Activated CD4-positive, alpha-beta T cell treated with anti-CD3 and anti-CD28 coated beads, Interleukin-10, Interleukin-2, amounts not matched to agents 100 ng/mL and 50 ng/mL, durations not matched to agents 16 hours and 8 hours (primary cell): ENCODE measurements at regions not wholly inside any gene's neighbourhood (a gene's known extent, or its start where the extent isn't known, plus 50 kb on each side); places are given as distances from the start of the nearest gene placed in this dataset.

Experiments
- DNase-seq: peaks from one replicate; pipeline ENCODE4 v3.0.0-alpha.2; 2020

DNA sequence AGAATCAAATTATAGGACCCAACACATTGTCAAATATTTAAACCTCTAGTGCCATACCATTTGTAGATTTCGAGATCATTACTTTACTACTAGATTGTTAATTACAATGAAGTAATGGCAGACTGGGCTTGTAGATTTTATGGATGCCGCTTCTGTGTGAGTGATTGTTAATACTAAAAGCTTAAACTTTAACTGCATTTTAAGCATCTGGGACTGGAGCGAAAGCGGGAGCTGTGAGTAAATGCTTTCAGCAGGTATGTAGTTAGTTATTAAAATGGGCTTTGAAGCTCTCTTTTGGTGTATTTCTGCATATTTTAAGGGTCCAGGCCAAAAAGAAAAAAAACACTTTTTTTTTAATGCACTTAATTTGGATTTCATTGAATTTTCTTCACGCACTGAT is 519.3 kb downstream of the MED13L start:
- no peak for DNase-seq

GRCh38 chr12:115756804-115757203 is 520.7 kb downstream of the MED13L start:
- no peak for DNase-seq

- DNase-seq: no peak
These were observed 521.2 kb downstream of the MED13L start for GRCh38 chr12:115756271-115756670.

- DNase-seq: no peak
These were observed 521.8 kb downstream of the MED13L start for GRCh38 chr12:115755725-115756085.

- DNase-seq: no peak
These were observed 522.3 kb downstream of the MED13L start for GRCh38 chr12:115755061-115755724.

- DNase-seq: peak; percentile 27
These were observed 524.4 kb downstream of the MED13L start for GRCh38 chr12:115752913-115753726.

- no peak for DNase-seq
These were observed 525.3 kb downstream of the MED13L start for GRCh38 chr12:115752156-115752555.

- DNase-seq: no peak
These were observed 527.2 kb downstream of the MED13L start for GRCh38 chr12:115750340-115750739.

GRCh38 chr12:115749071-115749841 is 528.2 kb downstream of the MED13L start:
- no peak for DNase-seq

- DNase-seq: no peak
These were observed 536.8 kb downstream of the MED13L start for GRCh38 chr12:115740586-115741155.

DNA sequence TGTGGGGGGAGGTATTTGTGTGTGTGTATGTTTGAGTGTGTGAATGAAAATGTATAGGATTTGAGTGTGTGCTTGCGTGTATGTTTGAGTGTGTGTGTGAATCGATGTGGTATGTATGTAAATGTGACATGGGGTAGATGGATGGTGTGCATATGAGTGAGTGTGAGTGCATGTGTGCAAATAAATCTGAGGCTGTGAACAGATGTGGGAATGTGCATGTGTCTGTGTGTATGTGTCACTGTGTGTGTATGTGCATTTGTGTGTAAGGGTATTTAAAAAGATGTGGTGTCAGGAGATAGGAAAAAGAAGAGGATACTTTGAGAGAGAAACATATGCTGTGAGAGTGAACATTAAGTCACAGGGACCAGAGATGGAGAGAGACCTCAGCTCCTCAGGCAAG is 539.6 kb downstream of the MED13L start:
- DNase-seq: no peak

GRCh38 chr12:115736360-115736759 is 541.1 kb downstream of the MED13L start:
- no peak for DNase-seq

GRCh38 chr12:115730975-115731541 is 546.4 kb downstream of the MED13L start:
- DNase-seq: no peak

DNA sequence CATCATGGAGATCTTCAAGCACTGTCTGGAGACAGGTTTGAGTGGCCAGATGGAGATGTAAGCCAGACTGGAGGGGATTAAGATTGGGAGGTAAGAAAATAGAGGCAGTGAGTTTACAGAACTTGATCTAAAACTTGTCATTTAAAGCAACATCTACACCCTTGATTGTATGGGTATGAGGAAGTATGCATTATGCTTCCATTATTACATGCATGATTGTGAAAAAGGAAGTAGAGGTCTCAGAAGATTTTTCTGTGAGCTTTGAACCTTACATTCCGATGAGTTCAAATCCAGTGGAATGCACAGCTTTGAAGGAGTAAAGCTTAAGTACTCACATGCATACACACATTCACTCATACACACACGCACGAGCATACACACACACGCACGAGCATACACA is 550.8 kb downstream of the MED13L start:
- DNase-seq: no peak

DNA sequence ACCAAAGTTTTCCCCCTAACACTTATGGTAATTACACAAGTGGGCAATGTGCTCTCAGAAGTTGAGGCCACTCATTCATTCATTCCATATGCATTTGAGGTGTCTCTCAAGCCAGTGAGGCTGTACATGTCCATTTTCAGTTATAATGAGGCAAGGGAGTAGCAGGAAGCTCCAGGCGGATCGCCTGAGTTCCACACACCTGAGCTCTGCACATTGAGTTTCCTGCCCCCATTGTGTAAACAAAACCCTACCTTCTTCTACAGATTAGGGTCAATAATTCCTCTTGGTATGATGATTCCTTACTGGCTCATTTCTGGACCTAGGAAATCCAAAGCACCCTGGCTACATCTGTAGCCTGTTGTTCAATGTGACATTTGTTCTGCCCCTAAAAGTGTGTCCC is 555.3 kb downstream of the MED13L start:
- DNase-seq: no peak

- DNase-seq: no peak
These were observed 560.9 kb downstream of the MED13L start for GRCh38 chr12:115716551-115716950.

DNA sequence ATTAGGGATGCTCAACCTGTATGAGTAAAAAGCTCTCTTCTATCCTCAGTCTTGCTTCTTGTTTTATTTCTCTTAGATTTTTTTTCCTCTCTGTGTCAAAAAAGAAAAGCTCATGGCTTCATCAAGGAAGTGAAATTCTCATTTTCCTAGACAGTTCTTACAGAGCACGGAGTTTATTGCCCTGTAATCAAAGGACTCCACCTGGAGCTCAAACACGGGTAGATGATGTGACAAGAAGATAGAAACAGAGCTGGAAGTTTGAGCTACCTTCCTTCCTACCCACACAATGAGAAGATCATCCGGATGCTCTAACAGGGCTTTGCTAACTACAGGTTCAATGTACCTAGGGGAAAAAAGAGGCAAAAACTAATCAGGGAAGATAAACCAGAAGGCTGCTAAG is 564.8 kb downstream of the MED13L start:
- no peak for DNase-seq

DNA sequence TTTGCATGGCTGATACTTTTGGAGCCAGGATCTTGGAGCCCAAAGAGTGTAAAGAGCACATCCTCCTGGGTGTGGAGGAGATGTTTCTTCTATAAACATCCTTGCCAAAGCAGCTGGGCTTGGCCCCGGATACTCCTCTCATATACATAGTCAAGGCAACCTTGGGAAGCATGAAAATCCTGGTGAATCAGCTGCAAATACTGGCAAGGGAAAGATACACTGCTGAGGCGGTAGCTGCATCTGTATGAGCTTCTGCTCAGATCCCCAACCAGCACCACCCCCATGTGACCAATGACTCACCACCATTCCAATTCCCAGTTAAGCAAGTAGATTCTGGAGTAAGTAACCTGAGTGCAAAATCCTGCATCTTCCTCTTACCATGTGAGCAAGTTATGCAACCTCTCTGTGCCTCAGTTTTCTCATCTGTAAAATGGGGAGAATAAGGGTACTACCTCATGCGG is 567.4 kb downstream of the MED13L start:
- no peak for DNase-seq

DNA sequence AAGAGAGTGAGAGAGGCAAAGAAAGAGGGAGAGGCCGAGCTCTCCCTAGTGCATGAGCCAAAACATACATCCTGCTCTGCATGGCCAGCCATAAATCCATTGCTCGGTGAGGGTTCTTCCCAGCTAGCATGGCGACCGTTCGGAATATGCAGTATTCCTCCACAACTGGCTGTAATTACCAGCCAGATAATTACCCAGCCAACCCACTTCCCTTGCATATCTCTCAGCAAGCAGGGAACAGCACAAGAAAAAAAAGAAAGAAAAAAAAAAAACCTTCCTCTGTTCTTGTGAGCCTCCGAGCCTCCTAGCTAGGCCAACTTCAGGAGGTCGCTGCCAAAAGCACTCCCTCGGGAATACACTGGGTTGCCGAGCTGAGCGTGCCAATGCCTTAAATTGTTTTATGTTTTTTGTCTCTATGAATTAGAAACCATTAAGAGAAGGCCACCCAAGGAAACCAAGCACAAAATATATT is 567.9 kb downstream of the MED13L start:
- DNase-seq: no peak

DNA sequence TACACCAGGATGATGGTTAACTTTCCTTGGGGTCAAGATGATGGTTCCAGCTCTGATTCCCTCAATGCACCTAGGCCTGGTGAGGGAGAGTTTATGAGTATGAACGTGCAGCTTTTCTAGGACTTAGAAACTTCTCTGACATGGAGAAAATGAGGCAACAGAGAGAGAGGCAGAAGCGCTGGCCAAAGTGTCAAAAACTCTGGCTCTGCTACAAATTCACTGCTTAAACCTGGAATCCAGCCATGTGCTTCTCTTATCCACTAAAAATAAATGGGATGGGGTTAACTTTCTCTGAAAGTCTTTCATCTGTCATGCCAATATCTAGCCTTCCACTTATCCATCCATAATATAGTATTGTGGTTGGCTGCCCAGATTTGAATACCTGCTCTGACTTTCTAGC is 568.7 kb downstream of the MED13L start:
- no peak for DNase-seq

- no peak for DNase-seq
These were observed 576.5 kb downstream of the MED13L start for GRCh38 chr12:115700896-115701465.

- DNase-seq: no peak
These were observed 577.4 kb downstream of the MED13L start for GRCh38 chr12:115700081-115700480.

DNA sequence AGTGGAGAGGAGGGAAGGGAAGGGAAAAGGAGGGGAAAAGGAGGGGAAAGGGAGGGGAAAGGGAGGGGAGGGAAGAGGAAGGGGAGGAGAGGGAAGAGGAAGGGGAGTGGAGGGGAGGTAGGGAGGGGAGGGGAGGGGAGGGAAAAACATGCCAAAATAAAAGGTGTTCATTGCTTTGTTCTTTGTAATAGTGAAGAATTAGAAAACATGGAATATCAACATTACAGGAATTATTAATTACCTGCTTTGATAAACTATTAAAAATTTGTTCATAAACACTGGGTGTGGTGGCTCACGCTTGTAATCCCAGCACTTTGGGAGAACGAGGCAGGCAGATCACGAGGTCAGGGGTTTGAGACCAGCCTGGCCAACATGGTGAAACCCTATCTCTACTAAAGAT is 579.2 kb downstream of the MED13L start:
- no peak for DNase-seq
